ENCODE measurements at regions not wholly inside any gene's neighbourhood (a gene's known extent, or its start where the extent isn't known, plus 50 kb on each side); places are given as distances from the start of the nearest gene placed in this dataset.
"Not testable (repeated sequence)": the region's sequence is repeated elsewhere in the genome, so short reads cannot be mapped to it uniquely, and the experiment has no call there.

DNA sequence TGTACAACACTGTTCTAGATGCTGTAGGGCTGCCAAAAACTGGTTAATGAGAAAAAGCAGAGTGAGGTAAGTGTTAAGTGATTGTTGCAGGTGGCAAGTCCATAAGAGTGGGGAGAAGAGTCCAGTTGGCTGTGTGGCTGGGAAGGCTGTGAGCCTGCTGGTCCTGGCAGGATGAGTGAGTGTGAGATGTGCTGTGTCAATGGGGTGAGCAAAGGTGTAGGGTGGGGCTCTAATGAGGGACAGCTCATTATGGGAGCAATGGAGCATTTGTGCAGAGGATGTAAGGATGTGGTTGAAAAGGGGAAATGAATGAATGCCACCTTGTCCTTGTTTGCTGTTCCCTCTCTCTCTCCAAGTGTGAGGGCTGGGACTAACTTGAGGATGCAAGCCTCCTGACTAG lies 145.3 kb upstream of the ROPN1 start:
- DNase-seq (ENCODE audit: low spot score): no peak

GRCh38 chr3:124138148-124138547 lies 146.2 kb upstream of the ROPN1 start:
- DNase-seq (ENCODE audit: low spot score): no peak

DNA sequence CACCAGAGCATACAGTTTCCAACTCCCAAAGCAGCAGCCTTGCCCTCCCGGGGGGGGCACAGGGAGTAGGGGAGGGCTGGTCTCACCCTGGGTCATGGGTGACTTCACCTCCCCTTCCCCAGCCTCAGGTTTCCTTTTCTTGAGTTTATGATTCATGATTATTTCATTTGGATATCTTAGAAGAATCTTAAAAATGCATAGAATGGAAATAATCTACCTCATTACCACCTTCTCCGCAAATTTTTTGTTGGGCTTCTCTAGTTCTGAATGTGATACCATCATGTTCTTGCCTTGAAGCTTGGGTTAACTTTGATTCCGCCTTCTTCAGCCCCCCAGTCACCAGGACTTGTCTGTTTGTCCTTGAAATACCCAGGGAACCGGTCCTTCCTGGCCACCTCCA lies 148.8 kb upstream of the ROPN1 start:
- DNase-seq (ENCODE audit: low spot score): no peak

GRCh38 chr3:124142389-124142970 lies 150.6 kb upstream of the ROPN1 start:
- DNase-seq (ENCODE audit: low spot score): no peak

GRCh38 chr3:124143047-124143446 lies 151.1 kb upstream of the ROPN1 start:
- no peak for DNase-seq (ENCODE audit: low spot score)

- DNase-seq (ENCODE audit: low spot score): no peak
Measured at GRCh38 chr3:124144035-124144814, 152.3 kb upstream of the ROPN1 start.

DNA sequence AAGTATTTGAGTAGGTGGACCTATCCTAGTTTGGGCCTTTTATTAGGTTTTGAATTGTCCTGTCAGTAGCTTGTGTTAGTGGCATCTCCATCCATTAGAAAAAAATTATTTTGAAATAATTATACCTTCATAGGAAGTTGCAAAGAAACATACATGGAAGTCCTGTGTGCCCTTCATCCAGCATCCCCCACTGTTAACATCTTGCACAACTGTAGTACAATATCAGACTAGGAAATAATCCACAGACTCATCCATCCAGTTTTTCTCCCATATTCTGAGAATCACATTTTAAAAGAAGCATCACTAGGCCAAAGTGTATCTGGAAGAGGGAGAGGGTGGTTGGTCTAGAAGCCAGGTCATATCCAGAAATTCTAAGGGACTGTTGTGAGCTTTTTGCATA lies 155.5 kb upstream of the ROPN1 start:
- no peak for DNase-seq (ENCODE audit: low spot score)

- DNase-seq (ENCODE audit: low spot score): no peak
Measured at GRCh38 chr3:124147946-124148345, 156.0 kb upstream of the ROPN1 start.

DNA sequence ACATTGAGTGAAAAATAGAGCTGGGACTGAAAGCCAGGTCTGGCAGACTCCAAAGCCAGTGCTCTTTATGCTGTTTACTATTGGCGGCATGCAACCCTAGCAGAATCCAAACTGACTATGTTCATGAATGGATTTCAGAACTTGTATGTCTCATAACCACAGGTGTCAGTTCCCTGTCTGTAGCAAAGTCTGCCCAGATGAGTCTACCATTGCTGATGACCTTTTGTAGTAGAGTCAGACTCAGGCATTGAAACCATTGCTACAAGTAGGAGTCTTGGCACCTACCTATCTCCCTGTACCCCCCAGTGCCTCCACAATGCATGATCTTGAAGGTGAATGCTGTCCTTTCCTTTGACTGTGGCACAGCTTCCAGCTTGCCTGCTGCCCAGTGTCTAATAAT lies 157.2 kb upstream of the ROPN1 start:
- DNase-seq (ENCODE audit: low spot score): no peak

DNA sequence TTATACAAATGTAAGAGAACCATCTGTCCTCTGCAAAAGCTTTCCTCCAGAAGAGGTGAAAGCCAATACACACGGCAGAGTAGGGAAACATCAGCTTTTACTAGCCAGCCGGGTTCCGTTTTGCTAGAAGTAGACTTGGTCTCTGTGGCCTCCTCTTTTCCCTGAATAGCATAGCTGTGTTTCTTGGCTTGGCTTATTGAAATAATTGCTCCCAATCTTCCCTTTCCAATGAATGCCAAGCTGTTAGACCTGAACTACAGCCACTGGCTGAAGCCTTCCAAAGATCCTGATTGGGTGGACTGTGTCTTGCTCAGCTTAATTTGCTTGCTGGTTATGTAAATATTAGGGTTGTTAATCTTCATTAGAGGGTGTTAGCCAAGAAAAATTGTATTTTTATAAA lies 157.8 kb upstream of the ROPN1 start:
- DNase-seq (ENCODE audit: low spot score): no peak

DNA sequence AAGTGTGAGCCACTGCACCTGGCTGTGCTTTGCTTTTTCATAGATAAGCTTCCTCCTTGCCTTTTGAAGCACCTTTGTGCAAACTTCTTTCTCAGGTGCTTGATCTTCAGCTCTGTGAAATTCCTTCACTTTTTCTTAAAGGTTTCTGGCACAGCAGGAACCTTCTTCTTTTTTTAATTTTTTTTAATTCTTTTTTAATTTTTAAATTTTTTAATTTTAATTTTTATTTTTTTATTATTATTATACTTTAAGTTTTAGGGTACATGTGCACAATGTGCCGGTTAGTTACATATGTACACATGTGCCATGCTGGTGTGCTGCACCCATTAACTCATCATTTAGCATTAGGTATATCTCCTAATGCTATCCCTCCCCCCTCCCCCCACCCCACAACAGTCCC lies 161.0 kb upstream of the ROPN1 start:
- not testable (repeated sequence) for DNase-seq (ENCODE audit: low spot score)

GRCh38 chr3:124156866-124157712 lies 165.2 kb upstream of the ROPN1 start:
- DNase-seq (ENCODE audit: low spot score): no peak

DNA sequence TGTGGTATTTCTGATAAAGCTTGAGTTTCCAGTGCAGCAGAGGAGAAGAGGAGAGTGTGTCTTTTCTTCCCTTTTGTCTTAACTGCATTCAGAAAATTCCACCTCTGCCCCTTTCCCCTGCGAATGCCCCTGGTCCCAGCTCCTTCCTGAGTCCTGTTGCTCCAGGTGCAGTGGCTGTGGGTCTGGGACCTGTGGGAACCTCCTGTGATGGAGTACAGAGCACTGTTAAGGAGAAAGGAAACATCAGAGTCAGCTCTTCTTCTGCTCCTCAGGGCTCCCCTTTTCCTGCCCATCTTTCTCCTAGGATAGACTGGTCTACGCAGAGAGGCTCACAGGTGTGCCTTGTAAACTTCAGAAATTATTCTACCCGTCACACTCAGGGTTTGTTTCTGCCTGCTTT lies 165.8 kb upstream of the ROPN1 start:
- DNase-seq (ENCODE audit: low spot score): no peak

DNA sequence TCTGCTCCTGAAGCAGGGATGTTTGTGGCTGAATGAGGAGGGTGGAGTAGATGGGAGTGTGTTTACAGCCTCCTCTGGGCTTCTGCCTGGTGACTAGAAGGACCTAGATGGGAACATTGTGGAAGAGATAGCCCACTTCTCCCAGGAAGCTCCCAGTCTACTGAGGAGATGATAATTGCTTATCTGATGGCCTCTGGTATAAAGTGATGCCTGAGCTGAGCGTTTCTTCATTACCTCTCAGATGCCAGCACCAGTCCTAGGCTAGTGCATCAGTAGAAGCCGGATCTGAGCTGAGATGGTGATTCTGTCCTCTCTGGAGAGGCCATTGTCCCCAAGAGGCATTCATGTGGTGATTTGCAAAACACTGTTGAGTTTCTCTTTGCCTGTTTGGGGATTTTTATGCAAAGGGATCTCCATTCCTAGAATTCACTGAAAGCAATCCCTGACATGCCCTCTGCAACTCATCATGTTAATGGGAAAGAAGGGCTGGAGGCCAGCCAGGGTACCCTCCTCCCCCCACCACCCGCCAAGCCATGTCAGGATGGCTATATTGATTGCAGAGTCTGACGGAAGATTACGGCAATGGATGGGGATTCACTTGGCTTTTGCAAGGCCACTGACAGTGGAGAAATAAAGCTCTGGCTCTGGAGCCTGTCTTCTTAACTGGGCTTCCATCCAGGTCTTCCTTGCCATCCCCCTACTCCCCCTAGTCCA lies 166.4 kb upstream of the ROPN1 start:
- no peak for DNase-seq (ENCODE audit: low spot score)

GRCh38 chr3:124161448-124161847 lies 169.5 kb upstream of the ROPN1 start:
- DNase-seq (ENCODE audit: low spot score): no peak

DNA sequence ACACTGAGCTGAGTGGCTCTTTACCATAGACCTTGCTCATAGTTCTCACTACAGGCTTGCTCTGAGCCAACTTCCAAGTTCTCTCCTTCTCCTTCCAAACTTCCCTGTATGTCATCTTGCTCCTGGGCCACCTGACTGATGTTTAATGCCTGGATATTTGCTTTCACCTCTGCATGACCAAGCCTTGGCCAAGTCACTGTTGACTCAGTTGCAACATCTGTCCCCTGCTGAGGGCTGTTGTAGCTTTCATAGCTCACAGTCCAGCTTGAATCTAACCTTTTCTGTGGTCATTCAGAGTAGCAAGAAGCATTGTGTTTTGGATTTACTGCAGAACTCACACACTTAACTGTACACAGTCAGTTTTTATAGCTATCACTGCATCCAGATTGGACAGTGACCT lies 171.8 kb upstream of the ROPN1 start:
- no peak for DNase-seq (ENCODE audit: low spot score)

GRCh38 chr3:124168271-124168670 lies 176.3 kb upstream of the ROPN1 start:
- no peak for DNase-seq (ENCODE audit: low spot score)

GRCh38 chr3:124172283-124172682 lies 180.4 kb upstream of the ROPN1 start:
- DNase-seq (ENCODE audit: low spot score): no peak

DNA sequence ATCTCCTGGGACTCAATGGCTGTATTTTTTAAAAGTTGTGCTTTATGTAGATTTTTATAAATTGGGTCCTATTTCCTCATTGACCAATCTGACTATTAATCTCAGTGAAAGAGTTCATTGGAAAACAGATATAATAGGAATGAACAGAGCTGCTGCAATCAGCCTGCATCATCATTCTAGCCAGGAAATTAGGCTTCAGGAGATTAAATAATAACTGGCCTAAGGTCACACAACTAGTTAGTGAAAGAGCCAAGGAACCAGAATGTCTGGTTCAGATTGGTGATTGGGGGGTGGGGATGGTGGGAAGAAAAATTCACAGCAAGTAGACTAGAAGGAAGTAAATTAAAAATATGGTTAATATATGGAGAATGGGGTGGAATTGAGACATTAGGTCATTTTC lies 180.9 kb upstream of the ROPN1 start:
- no peak for DNase-seq (ENCODE audit: low spot score)

DNA sequence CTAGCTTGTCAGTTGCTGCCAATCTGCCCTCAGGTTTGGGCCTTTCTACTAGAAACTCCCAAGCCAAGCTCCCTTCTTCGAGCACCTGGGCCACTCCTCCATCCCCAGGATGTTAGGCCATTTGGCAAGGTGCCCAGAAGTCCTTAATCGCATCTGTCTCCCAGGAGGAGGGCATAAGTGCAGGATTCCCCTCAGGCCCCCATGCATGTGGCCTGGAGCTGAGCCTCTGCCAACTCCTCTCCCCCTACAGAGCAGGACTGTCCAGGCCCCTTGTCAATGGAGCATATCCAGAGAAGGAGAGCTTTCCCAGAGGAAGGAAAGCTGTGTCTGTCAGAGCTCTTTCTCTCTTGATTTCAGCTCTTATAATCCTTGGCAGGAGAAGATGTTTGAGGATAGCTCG lies 182.6 kb upstream of the ROPN1 start:
- no peak for DNase-seq (ENCODE audit: low spot score)

GRCh38 chr3:124174910-124175874 lies 183.3 kb upstream of the ROPN1 start:
- no peak for DNase-seq (ENCODE audit: low spot score)
